NAMALWA (cell line): ENCODE measurements at regions not wholly inside any gene's neighbourhood (a gene's known extent, or its start where the extent isn't known, plus 50 kb on each side); places are given as distances from the start of the nearest gene placed in this dataset.

Experiments
- DNase-seq: peaks from one replicate; pipeline ENCODE4 v3.0.0-alpha.2; 2015; ENCODE audit warnings: low spot score

DNA sequence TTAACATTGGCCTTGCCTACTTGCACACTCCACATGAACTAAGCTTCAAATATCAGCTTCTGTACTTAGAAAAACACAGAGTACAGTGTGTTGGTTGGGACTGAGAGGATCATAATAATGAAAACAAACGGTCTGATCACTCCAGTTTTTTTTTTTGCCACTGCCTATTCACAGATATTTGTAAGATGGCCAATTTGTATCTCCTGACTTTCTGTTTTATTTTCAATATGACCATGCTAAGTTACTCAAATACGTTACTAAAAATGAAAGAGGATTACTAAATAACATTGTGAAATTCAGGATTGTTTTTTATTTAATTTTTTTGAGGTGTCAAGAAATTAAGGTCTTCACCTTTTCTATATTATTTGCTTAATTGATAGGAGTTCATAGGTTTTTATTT lies 595.1 kb downstream of the TUSC7 start:
- no peak for DNase-seq

DNA sequence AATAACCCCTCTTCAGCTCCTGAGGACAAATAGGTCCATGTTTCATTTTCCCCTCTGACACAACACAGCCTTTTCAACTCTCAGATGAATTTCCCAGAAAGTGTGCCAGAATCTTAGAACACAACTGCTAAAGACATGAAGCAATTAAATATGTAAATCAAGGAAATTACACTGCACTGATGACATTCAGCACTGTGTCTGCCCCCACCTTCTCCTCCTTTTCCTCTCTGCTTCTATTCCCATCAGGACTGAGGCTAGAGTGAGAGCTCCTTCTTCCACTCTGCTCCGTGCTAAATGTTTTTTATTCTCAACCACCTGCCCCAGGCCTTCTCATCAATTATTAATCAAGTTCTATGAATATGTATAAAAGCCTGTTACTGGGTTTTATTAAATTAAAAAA lies 596.1 kb downstream of the TUSC7 start:
- no peak for DNase-seq

DNA sequence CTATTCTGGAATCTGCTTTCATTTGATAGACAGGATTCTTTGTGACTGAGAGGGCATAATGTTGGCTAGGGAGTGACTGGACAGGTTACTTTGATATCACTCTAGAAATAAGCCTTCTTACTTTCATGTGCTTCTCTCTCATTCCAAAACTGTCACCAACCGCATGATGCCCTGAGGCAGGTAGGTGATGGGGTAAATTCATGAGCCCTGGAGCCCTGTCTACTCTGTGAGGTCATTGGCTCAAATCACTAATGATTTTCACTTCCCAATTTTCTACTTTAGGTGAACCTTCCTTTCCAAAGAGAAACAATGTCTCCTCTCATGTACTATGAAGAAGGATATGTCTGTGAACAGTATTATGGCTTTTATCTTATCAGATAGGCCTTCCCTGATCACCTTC lies 596.7 kb downstream of the TUSC7 start:
- no peak for DNase-seq

DNA sequence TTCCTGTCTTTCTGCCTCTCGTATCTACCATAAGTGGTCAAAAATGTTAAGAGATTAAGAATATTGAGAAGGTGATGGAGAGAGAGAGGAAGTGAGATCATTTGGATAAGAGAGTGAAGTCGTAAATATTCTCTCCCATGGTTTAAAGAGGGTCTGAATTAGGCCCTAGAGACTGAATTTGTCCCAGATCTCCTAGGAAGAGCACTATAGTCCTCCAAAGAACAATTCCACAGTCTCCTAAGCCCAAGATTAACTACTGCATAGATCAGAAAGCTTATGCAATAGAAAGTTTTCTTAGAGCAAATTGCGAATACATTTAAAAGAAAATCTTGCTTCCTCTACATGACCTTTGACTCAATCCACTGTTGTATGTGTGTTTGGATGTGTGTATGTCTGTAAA lies 598.8 kb downstream of the TUSC7 start:
- no peak for DNase-seq

DNA sequence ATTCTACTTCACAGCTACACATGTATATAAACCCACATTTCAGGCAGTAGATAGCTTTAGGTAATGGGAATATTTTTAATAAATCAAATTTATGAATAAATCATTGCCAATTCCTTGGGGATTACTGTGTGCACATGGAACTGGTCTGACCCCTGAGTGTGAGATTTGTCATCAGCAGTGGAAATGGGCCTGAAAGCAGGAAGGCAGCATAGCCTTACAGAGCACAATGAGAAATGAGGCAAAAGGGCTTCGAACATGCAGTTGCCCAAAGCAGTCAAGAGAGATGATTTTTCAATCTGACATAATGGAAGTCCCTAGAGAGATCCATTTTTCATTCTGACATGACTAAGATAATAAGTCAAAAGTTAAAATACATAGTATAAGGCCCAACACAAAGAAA lies 599.2 kb downstream of the TUSC7 start:
- DNase-seq: no peak

DNA sequence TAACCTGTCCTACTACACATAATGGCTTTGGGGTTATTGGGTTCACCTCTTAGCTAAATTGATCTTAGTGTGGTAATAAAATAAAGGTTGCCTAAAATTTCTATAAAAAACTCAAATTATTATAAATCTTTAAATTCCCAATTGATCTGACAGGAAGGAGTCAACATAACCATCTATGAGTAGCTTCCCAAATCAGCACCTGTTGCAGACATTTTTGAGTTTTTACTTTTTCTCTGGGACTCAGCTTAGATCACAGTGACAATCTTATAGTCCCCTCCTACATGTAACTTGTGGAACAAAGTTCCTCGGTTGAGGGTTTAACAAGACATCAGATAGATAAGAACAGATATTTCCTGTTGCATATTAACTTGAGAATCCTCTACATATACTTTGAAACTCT lies 601.0 kb downstream of the TUSC7 start:
- no peak for DNase-seq

DNA sequence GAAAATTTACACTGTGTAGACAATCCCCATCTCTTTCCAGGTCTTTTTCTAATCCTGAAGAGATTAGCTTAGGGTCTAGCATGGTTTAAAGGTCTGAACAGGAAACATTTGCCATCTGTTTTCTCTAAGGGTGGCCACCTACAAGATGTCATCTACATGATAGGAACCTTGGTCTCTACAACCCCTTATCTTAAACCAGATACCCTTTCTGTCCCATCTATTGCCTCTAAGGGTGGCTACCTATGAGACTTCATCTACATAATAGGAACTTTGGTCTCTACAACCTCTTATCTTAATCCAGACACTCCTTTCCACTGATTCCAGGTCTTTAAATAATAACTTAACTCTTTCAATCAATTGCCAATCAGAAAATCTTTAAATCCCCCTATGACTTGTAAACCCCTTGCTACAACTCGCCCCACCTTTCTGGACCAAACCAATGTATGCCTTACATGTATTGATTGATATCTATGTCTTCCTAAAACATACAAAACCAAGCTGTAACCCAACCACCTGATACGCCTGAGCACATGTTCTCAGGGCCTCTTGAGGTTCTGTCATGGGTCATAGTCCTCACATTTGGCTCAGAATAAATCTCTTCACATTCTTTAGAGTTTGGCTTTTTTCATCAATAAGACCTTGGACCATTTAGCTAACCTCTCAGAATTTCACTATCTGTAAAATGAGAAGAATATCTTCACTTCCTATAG lies 605.0 kb downstream of the TUSC7 start:
- no peak for DNase-seq

DNA sequence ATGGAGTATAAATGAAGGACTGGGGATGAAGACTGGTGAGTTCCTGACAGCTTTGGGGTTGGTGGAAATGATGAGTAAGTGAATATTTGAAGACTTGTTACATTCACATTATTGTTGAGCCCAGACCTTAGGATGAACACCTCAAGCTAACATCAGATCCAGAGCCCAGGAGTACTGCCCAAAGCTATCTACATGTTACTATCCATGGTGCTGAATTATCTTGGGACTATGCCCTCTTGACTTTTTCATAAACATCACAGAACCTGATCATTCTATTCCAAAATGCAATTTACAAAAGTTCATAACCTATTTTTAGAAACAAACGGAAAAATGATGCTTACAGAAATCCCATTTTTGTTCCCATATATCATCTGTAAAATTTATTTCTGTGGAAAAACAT lies 613.3 kb downstream of the TUSC7 start:
- DNase-seq: peak; percentile 9

DNA sequence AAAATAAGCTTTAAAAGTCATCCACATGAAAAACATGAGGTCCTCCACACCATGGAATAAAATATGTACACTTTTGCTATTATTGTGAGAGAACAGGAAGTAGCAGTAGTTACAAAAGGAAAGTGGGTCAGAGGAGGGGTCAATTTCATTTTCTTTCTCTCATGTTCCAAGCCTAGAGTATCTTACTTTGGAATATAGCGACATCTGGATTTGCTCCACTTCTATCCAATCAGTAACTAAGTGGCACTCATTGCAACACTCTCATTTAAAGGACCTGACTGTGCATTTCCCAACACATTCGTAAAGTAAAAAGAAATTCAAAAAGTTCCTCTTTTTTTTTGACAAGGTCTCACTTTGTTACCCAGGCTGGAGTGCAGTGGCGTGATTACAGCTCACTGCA lies 637.3 kb downstream of the TUSC7 start:
- DNase-seq: no peak

DNA sequence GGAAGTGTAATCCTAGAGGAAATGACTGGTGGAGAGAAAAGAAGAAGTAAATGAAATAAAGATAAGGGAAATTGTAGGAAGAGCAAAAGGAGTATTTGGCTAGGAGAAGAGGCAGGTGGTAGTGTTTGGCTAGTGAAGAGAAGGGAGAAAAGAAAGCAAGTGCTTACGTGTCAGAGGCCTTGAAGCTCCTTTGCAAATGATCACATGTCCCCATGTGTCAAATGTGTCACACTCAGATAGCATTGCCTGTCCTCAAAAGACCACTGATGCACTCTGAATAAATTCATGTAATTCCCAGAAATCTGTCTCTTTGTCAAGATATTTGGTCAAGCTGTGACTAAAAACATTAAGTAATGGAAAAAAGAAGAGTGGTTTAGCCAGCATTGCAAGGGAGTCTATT lies 639.3 kb downstream of the TUSC7 start:
- no peak for DNase-seq

DNA sequence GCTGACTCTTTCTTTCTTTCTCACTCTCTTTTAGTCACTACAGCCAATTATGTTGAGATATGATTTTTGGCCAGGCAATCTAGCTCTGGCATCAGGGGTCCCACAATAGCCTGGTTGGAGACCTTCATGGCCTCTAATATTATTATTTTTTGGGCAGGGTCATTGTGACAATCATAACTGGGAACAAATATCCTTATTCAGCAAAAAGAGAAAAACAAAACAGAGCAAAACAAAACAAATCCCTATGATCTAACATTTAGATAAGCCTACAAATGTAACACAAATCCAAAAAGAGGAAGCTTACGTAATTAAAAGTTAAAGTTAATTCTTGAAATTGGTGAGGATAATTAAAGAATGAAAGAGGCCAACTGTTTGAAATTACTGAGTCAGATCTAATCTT lies 640.0 kb downstream of the TUSC7 start:
- no peak for DNase-seq

DNA sequence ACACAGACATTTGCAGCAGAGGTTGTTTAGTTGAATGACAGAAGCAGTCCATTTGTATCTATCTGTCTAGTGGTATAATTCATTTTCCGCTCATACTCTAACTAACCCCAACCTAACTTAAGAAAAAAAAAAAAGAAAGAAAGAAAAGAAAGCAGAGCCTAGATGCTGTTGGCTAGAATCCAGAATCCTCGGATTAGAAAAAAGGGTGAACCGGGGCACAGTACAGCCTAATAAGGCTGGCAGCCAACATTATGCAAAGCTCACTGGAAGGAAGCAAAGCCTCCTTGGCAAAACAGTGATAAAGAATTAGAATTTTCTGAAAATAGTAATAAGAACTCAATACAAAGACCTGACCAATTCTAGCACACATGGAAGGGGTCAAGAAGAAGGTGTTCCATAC lies 640.8 kb downstream of the TUSC7 start:
- no peak for DNase-seq

DNA sequence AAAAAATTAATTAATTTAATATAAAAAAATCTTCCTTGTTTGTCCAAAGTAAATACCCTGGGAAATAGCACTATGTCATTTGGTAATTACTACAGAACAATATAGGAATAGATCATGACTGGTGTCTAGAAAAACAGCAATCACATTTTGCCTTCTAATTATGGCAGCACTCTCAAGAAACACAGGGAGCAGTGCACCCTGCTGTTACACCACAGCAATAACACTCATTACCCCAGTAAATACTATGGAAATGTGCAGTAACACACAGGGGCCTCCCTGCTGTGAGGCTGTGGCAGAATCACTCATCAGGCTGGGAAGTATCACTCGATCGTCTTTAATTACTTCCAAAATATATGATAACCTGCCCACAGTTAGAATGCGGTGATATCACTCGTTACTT lies 646.0 kb downstream of the TUSC7 start:
- DNase-seq: peak; percentile 26

DNA sequence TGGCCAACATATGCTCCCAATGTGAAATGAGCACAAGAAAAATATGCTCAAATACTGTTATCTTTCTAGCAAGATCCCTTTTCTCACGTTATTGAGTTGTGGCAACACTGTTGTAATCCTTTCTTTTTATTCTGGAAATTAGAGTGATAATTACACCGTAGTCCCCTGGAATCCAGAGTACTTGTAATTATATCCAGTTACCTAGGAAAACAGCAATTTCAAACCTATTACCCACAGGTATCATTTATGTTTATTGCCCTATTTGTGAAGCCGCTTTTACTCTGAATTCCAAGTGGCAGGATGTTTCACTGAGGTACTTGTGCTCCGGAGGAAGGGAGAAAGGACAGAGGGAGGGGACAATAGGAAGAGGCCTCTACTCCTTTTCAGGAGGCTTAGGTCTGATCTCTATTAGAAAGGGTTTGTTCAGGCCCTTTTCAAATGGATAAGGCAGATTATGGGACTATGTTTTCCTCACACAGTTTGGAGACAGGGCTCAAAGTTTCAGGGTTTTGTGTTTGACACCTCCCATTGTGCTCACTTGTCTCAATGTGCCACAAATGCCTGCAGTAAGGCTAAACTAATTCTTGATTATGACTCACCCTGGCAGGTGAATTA lies 646.6 kb downstream of the TUSC7 start:
- DNase-seq: no peak

DNA sequence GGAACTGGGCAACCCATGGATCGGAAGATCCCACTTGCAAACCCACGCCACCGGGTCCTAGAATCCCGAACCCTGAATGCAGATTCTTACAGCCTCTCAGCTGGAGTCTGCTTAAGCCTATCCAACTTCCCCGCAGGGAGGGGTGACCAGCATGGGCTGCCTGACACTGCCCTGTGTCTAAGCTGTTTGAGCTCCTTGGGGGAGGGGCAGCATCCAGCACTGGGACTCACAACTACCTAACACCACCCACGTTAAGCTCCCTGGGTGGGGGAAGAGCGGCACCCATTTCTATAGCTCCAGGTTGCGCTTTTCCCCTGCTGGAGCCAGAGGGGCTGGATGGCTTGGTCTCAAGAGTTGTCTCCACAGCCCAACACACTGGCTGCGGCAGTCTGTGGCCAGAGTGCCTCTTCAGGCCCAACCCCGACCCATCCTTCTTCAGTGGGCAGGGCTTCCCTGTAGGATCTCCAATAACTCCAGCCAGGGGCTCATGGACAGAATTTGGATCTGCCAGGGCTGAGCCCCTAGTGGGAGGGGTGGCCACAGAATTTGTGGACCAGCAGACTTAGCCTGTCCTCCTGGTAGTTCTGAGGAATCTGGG lies 649.2 kb downstream of the TUSC7 start:
- DNase-seq: no peak

DNA sequence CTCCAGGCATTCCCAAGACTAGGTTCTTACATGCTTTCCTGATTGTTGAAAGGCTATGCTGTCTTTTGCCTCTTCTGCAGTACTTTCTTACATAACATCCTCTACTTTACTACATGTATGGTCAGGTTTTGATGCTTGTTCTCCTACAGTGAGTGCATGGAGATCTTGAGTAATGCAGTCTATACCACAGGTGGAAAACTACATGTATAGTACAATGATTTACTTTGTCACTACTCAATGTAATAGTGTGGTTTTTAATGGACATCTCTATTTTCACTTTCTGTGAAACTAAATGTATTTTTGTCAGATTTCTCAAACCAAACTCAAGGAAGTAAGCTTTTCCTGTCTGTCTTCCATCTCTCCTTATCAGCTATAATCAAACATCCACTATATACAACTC lies 657.0 kb downstream of the TUSC7 start:
- no peak for DNase-seq

DNA sequence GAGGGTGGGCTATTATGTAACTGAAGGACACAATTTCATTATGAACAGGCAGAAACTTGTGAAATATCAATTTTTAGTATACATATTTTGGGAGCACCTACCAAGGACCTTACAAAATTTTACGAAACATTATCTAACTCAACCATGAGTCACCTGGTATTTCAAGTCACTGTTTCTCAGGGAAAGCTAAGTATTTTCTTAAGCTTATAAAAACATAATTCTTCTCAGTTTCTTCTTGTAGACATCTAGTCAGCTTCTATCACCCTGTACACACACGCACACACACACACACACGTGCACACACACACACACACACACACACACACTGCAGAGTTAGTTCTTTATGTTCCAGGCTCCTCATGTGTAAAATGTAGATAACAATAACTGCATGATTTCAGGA lies 658.3 kb downstream of the TUSC7 start:
- DNase-seq: no peak

DNA sequence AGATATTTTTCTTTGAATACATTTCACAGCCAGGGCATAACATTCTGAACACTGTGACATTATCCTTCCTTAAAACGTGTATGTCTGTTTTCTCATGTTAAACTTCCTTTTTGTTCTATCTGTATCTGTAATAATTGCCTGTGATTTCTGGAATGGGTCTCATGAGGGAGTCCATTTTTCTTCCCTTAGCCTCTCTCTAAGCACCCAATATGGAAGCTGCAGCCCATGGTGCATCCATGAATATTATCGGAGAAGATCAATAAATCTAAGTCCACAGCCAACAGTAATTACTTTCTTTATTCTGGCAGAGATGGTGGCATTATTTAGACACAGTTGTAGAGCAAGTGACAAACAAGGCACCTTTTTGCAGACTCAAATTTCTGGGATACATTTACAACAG lies 671.1 kb downstream of the TUSC7 start:
- no peak for DNase-seq

DNA sequence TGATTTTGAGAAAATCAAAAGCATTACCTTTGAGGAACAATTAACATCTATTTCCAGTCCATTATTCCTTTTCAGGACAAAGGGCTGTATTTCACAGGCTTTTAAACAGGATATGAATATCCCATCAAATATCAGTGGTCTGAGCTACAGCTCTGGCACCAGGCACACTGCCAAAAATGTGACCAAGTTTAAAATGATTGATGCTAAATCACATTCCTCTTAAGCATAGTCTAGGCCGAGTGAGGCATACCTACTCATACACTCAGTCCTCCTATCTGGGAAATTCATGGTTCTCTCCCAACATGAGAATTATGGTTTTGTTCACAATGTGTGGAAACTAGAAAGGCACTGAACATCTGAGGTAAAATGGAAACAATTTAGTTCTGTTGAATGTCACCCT lies 683.5 kb downstream of the TUSC7 start:
- DNase-seq: no peak

DNA sequence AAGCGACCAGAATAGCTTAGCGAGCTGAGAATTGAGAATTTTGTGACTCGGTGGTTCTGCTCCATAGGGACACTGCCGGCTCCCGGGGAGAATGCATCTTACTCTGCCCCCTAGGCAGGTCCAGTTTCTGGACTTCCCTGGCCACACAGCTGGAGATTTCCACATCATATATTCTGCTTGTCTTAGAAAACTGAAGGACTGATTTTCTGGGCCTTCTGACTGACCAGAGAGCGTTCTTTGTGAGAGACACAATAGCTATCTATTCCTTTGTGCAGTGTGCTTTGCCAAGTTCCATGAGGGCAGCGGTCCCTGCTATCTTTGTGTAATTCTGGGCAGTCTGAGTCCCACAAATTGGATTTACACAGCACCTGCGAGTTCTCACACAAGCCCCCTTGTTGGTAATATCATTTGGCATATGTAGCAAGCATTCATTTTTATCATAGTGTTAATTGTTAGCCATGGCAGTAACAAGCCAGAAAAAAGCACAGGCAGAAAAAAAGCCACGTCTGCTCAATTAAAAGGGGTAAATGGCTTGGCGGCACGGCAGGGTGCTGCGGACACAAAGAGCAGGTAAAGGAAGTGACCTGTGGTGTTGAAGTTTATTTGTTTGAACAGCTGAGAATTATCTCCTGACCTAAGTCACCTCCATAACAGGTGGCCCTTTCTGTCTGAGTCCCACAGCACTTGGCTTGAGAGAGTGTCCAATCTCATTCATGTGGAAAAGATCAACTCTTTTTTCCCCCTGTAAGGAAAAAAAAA lies 688.7 kb downstream of the TUSC7 start:
- DNase-seq: no peak

DNA sequence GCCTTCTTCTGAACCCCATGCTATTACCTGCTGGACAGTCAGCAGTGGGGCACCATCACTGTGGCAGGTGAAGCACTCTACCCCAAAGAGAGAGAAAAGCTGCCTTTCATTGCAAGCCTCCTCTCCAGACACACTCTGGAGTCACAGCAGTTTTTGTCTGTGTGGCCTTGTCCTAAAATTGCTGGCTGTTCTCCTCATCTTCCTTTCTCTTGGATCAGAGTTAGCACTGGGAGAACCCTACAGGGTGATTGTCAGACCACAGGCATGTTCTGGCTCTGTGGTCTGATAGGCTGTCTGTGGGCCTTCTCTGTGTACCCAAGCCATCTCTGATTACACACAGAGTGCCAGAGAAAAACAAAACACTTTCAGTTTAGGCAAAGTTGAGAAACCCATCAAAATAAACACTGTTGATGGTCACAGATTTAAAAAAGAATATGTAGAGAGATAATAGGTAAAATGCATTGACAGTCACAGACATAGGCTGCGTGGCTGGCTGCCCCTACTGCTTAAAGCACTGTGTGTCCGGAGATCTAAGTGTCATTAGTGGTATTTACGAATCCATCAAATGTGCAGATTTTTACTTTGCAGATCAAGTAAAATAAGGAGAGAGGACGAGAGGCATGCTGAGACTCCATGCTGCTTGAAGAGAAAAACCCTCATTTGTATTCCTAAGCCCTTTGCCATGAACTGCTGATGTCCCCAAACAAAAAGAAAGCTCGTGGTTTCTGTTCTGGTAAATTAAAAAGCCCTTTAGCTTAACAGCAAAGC lies 689.9 kb downstream of the TUSC7 start:
- no peak for DNase-seq

DNA sequence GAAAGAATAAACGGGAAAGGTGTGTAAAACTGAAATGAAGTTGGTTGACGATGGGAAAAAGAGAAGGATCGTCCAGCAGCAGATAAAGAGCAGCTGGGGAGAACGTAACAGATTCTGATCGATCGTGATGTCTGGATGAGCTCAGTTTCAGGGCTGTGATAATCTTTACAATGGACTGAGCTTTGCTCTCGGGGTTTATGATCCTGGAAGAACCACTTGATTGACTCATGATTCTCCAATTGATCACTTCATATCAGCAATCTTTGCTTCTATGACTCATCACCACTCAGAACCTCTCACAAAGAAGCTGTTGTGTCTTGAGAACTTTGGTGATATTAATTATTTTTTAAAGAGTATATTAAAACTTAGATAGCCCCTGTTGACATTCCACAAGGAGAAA lies 690.7 kb downstream of the TUSC7 start:
- DNase-seq: no peak
